A673 (cell line): ENCODE measurements at regions not wholly inside any gene's neighbourhood (a gene's known extent, or its start where the extent isn't known, plus 50 kb on each side); places are given as distances from the start of the nearest gene placed in this dataset.

Source experiments
- CTCF ChIP-seq: fragments of 300-800, 200-600 bp; sonication (generic); conservative IDR thresholded peaks from 2 replicates; pipeline ENCODE4 v1.5.1; 2017; ENCODE audit warnings: low read depth, mild to moderate bottlenecking, antibody characterized with exemption, low read length, moderate library complexity, mixed read lengths
- EZH2 ChIP-seq: fragments of 200-600 bp; sonication (generic); IDR thresholded peaks from 2 replicates; pipeline ENCODE4 v1.6.1; 2017; ENCODE audit warnings: borderline replicate concordance, low read depth, mild to moderate bottlenecking, mixed read lengths, antibody characterized with exemption, low read length; ENCODE audit not compliant: poor library complexity, severe bottlenecking

- TF ChIP-seq CTCF (no peak), EZH2 (no peak)
Observed at GRCh38 chr5:23583081-23583480, 75.7 kb downstream of the PRDM9 start.
